Activated CD4-positive, alpha-beta T cell treated with anti-CD3 and anti-CD28 coated beads, Interleukin-2, amount 50 U/mL, for 4 hours (primary cell): ENCODE measurements at regions not wholly inside any gene's neighbourhood (a gene's known extent, or its start where the extent isn't known, plus 50 kb on each side); places are given as distances from the start of the nearest gene placed in this dataset.

ENCODE experiments used
- DNase-seq, 2 experiments: peaks; one replicate each; pipeline ENCODE4 v3.0.0-alpha.2; 2020

GRCh38 chr6:14903176-14904038 is 342.5 kb upstream of the JARID2 start:
- no peak for DNase-seq

- DNase-seq: no peak
Measured at GRCh38 chr6:14905201-14905600, 340.7 kb upstream of the JARID2 start.

- DNase-seq: no peak
Measured at GRCh38 chr6:14906621-14907020, 339.2 kb upstream of the JARID2 start.

GRCh38 chr6:14910692-14911547 is 334.9 kb upstream of the JARID2 start:
- no peak for DNase-seq

- no peak for DNase-seq
Measured at GRCh38 chr6:14912226-14912625, 333.6 kb upstream of the JARID2 start.

GRCh38 chr6:14912706-14913105 is 333.2 kb upstream of the JARID2 start:
- DNase-seq: no peak

GRCh38 chr6:14913931-14914330 is 331.9 kb upstream of the JARID2 start:
- DNase-seq: no peak

GRCh38 chr6:14915888-14916832 is 329.7 kb upstream of the JARID2 start:
- no peak for DNase-seq

- no peak for DNase-seq
Measured at GRCh38 chr6:14917109-14917910, 328.6 kb upstream of the JARID2 start.

- no peak for DNase-seq
Measured at GRCh38 chr6:14918200-14918907, 327.5 kb upstream of the JARID2 start.

GRCh38 chr6:14919038-14919670 is 326.7 kb upstream of the JARID2 start:
- DNase-seq: no peak

- no peak for DNase-seq
Measured at GRCh38 chr6:14920276-14920675, 325.6 kb upstream of the JARID2 start.

- DNase-seq: no peak
Measured at GRCh38 chr6:14921170-14921569, 324.7 kb upstream of the JARID2 start.

- DNase-seq: no peak
Measured at GRCh38 chr6:14921878-14922671, 323.8 kb upstream of the JARID2 start.

- no peak for DNase-seq
Measured at GRCh38 chr6:14922706-14923460, 323.0 kb upstream of the JARID2 start.

- DNase-seq: no peak
Measured at GRCh38 chr6:14924126-14925024, 321.5 kb upstream of the JARID2 start.

- no peak for DNase-seq
Measured at GRCh38 chr6:14925025-14925698, 320.7 kb upstream of the JARID2 start.

- no peak for DNase-seq
Measured at GRCh38 chr6:14925699-14926026, 320.2 kb upstream of the JARID2 start.
